Mesodermal cell (in vitro differentiated cells): ENCODE measurements at regions not wholly inside any gene's neighbourhood (a gene's known extent, or its start where the extent isn't known, plus 50 kb on each side); places are given as distances from the start of the nearest gene placed in this dataset.
"Not testable (repeated sequence)": the region's sequence is repeated elsewhere in the genome, so short reads cannot be mapped to it uniquely, and the experiment has no call there.

Source experiments
- H3K27ac ChIP-seq: 2 replicates; pipeline ENCODE4 v1.7.0; 2013; ENCODE audit warnings: mild to moderate bottlenecking, low read depth, low read length, moderate library complexity; ENCODE audit not compliant: severe bottlenecking
- H3K36me3 ChIP-seq: 2 replicates; pipeline ENCODE4 v1.7.1; 2013; ENCODE audit warnings: mild to moderate bottlenecking, low read length, moderate library complexity; ENCODE audit not compliant: control insufficient read depth, insufficient read depth
- H3K4me1 ChIP-seq: one replicate; pipeline ENCODE4 v1.7.1; 2013; ENCODE audit warnings: mild to moderate bottlenecking, low read length; ENCODE audit not compliant: insufficient read depth, control insufficient read depth, poor library complexity, severe bottlenecking
- H3K4me3 ChIP-seq: 2 replicates; pipeline ENCODE4 v1.7.0; 2013; ENCODE audit warnings: low read length, control low read depth, mild to moderate bottlenecking; ENCODE audit not compliant: insufficient read depth, poor library complexity, severe bottlenecking; ENCODE audit errors: extremely low read depth
- H3K9me3 ChIP-seq: 2 replicates; pipeline ENCODE4 v1.7.1; 2013; ENCODE audit warnings: mild to moderate bottlenecking, low read length, moderate library complexity; ENCODE audit not compliant: control insufficient read depth
- WGBS, 2 experiments: methylation state at CpG; one replicate each; pipeline ENCODE4 v1.1.5; 2013; ENCODE audit warnings: missing lambda C conversion rate in 2 of 2; ENCODE audit not compliant: insufficient coverage in 2 of 2; 5-methylcytosine and 5-hydroxymethylcytosine counted together

- Histone ChIP-seq H3K9me3 (no peaks in the 10 kb centered on the region), H3K4me1 (no peaks in the 10 kb centered on the region), H3K27ac (no peak overlapping the region), H3K4me3 (no peak overlapping the region), H3K36me3 (no peaks in the 10 kb centered on the region)
- no CpG with 5 or more reads among the region's 2 CpGs for WGBS, 2 experiments
These were observed 315.0 kb upstream of the STAC start for GRCh38 chr3:36065321-36065720.

- 73 to 88% methylated on average over 1 to 2 of the region's 3 CpGs for WGBS, 2 experiments
These were observed 304.8 kb upstream of the STAC start for GRCh38 chr3:36075491-36075890.

GRCh38 chr3:36077320-36077719, 303.0 kb upstream of the STAC start:
- WGBS, 2 experiments, result 100% methylated on average over 1 of the region's 5 CpGs; no CpG with 5 or more reads in 1 of the 2 experiments
- Histone ChIP-seq H3K4me1 (no peaks in the 10 kb centered on the region), H3K4me3 (no peak overlapping the region)

More at GRCh38 chr3:36075491-36075890, 304.8 kb upstream of the STAC start:
- no peaks in the 10 kb centered on the region for H3K4me1 ChIP-seq
- H3K4me3 ChIP-seq, result no peak overlapping the region
- H3K36me3 ChIP-seq, result no peaks in the 10 kb centered on the region
- no peaks in the 10 kb centered on the region for H3K9me3 ChIP-seq
- H3K27ac ChIP-seq, result no peak overlapping the region

GRCh38 chr3:36082958-36083357, 297.3 kb upstream of the STAC start:
- not testable (repeated sequence) for H3K9me3 ChIP-seq, H3K4me1 ChIP-seq, H3K36me3 ChIP-seq, H3K27ac ChIP-seq, H3K4me3 ChIP-seq
- 93 to 100% methylated on average over 3 to 7 of the region's 12 CpGs for WGBS, 2 experiments

More at GRCh38 chr3:36077320-36077719, 303.0 kb upstream of the STAC start:
- no peak overlapping the region for H3K27ac ChIP-seq
- no peaks in the 10 kb centered on the region for H3K9me3 ChIP-seq
- H3K36me3 ChIP-seq, result no peaks in the 10 kb centered on the region

GRCh38 chr3:36095238-36095637, 285.1 kb upstream of the STAC start:
- Histone ChIP-seq H3K4me1 (no peaks in the 10 kb centered on the region), H3K9me3 (no peaks in the 10 kb centered on the region), H3K27ac (no peak overlapping the region), H3K4me3 (no peak overlapping the region), H3K36me3 (no peaks in the 10 kb centered on the region)
- WGBS, 2 experiments, result 88 to 100% methylated on average over 2 of the region's 3 CpGs

GRCh38 chr3:36097209-36097608, 283.1 kb upstream of the STAC start:
- no peaks in the 10 kb centered on the region for H3K9me3 ChIP-seq
- H3K36me3 ChIP-seq, result no peaks in the 10 kb centered on the region
- H3K4me1 ChIP-seq, result no peaks in the 10 kb centered on the region
- H3K27ac ChIP-seq, result no peak overlapping the region
- no CpG with 5 or more reads among the region's 2 CpGs for whole genome bisulfite sequencing, 2 experiments
- no peak overlapping the region for H3K4me3 ChIP-seq

- Histone ChIP-seq H3K4me3 (no peak overlapping the region), H3K36me3 (no peaks in the 10 kb centered on the region), H3K4me1 (no peaks in the 10 kb centered on the region), H3K27ac (no peak overlapping the region), H3K9me3 (no peaks in the 10 kb centered on the region)
These were observed 266.0 kb upstream of the STAC start for GRCh38 chr3:36114353-36114752.

- no peaks in the 10 kb centered on the region for H3K9me3 ChIP-seq
- WGBS, 2 experiments, result 48 to 49% methylated on average over 2 of the region's 2 CpGs
- H3K36me3 ChIP-seq, result no peaks in the 10 kb centered on the region
- H3K4me3 ChIP-seq, result no peak overlapping the region
- no peak overlapping the region for H3K27ac ChIP-seq
- no peaks in the 10 kb centered on the region for H3K4me1 ChIP-seq
These were observed 256.0 kb upstream of the STAC start for GRCh38 chr3:36124118-36124796.

GRCh38 chr3:36132214-36132613, 248.1 kb upstream of the STAC start:
- Histone ChIP-seq H3K36me3 (no peaks in the 10 kb centered on the region), H3K4me1 (no peaks in the 10 kb centered on the region), H3K27ac (no peak overlapping the region), H3K9me3 (no peaks in the 10 kb centered on the region), H3K4me3 (no peak overlapping the region)
- WGBS, 2 experiments, result 100% methylated on average over 2 of the region's 2 CpGs; no CpG with 5 or more reads in 1 of the 2 experiments

- Histone ChIP-seq H3K9me3 (no peaks in the 10 kb centered on the region), H3K4me1 (no peaks in the 10 kb centered on the region), H3K4me3 (no peak overlapping the region), H3K36me3 (no peaks in the 10 kb centered on the region), H3K27ac (no peak overlapping the region)
These were observed 244.4 kb upstream of the STAC start for GRCh38 chr3:36135863-36136262.

GRCh38 chr3:36142746-36143145, 237.6 kb upstream of the STAC start:
- Histone ChIP-seq H3K9me3 (no peaks in the 10 kb centered on the region), H3K27ac (no peak overlapping the region), H3K36me3 (no peaks in the 10 kb centered on the region), H3K4me1 (no peaks in the 10 kb centered on the region), H3K4me3 (no peak overlapping the region)
